ENCODE measurements at regions not wholly inside any gene's neighbourhood (a gene's known extent, or its start where the extent isn't known, plus 50 kb on each side); places are given as distances from the start of the nearest gene placed in this dataset.

GRCh38 chr1:108064255-108064654 is 99.3 kb upstream of the VAV3 start:
- H3K27ac ChIP-seq (ENCODE audit: low read length, poor library complexity, severe bottlenecking), result no peak overlapping the region
- H2BK12ac ChIP-seq (ENCODE audit: low read length in 2 of 2), result no peak overlapping the region
- no peak overlapping the region for H3K4ac ChIP-seq (ENCODE audit: low read depth in 1 of 2, low read length in 2 of 2)
- H3K4me2 ChIP-seq (ENCODE audit: low read length, poor library complexity, severe bottlenecking), result no peak overlapping the region
- H3K79me1 ChIP-seq (replicated peaks; ENCODE audit: low read length, poor library complexity, severe bottlenecking), result no peaks in the 10 kb centered on the region
- H2AFZ ChIP-seq (ENCODE audit: low read depth, low read length), result no peak overlapping the region
- no CpG with 5 or more reads among the region's 1 CpG for WGBS
- no peak overlapping the region for H2BK120ac ChIP-seq (ENCODE audit: low read depth, low read length)
- H4K8ac ChIP-seq (ENCODE audit: low read length), result no peak overlapping the region
- H3K27me3 ChIP-seq (ENCODE audit: control insufficient read depth in 1 of 2, insufficient read depth in 1 of 2, low read length in 2 of 2), result no peaks in the 10 kb centered on the region
- no peak overlapping the region for H3K18ac ChIP-seq (ENCODE audit: low read depth in 1 of 2, low read length in 2 of 2)
- no peak overlapping the region for H4K91ac ChIP-seq (ENCODE audit: low read length)
- no peak overlapping the region for H2BK15ac ChIP-seq (ENCODE audit: low read depth, poor library complexity, severe bottlenecking)
- no peak overlapping the region for H3K23ac ChIP-seq (ENCODE audit: low read length in 2 of 2)
- no peak for DNase-seq
- H3K9ac ChIP-seq (ENCODE audit: low read length), result no peak overlapping the region
- no peaks in the 10 kb centered on the region for H3K36me3 ChIP-seq (ENCODE audit: control insufficient read depth in 1 of 2, insufficient read depth in 2 of 2, low read depth in 1 of 2, low read length in 2 of 2)
- no peak overlapping the region for H3K14ac ChIP-seq (ENCODE audit: low read length in 2 of 2)
- no peak overlapping the region for H2AK5ac ChIP-seq (ENCODE audit: low read length, severe bottlenecking)
- no peak overlapping the region for H3K4me3 ChIP-seq (ENCODE audit: insufficient read depth in 1 of 2, low read depth in 1 of 2, low read length in 2 of 2)
- no peaks in the 10 kb centered on the region for H3K4me1 ChIP-seq (ENCODE audit: control insufficient read depth, insufficient read depth, low read depth, low read length)
- no peak overlapping the region for H2BK5ac ChIP-seq (ENCODE audit: low read depth, low read length, poor library complexity, severe bottlenecking)
- H3K9me3 ChIP-seq (ENCODE audit: control insufficient read depth, low read length), result no peaks in the 10 kb centered on the region

GRCh38 chr1:108063703-108064102 is 98.7 kb upstream of the VAV3 start:
- Histone ChIP-seq H2BK120ac (ENCODE audit: low read depth, low read length) (no peak overlapping the region), H3K4me1 (ENCODE audit: control insufficient read depth, insufficient read depth, low read depth, low read length) (no peaks in the 10 kb centered on the region), H3K9ac (ENCODE audit: low read length) (no peak overlapping the region), H2AFZ (ENCODE audit: low read depth, low read length) (no peak overlapping the region), H3K27me3 (ENCODE audit: control insufficient read depth in 1 of 2, insufficient read depth in 1 of 2, low read length in 2 of 2) (no peaks in the 10 kb centered on the region), H4K91ac (ENCODE audit: low read length) (no peak overlapping the region), H2BK5ac (ENCODE audit: low read depth, low read length, poor library complexity, severe bottlenecking) (no peak overlapping the region), H3K14ac (ENCODE audit: low read length in 2 of 2) (no peak overlapping the region), H4K8ac (ENCODE audit: low read length) (no peak overlapping the region), H3K23ac (ENCODE audit: low read length in 2 of 2) (no peak overlapping the region), H3K18ac (ENCODE audit: low read depth in 1 of 2, low read length in 2 of 2) (no peak overlapping the region), H3K4me3 (ENCODE audit: insufficient read depth in 1 of 2, low read depth in 1 of 2, low read length in 2 of 2) (no peak overlapping the region), H3K36me3 (ENCODE audit: control insufficient read depth in 1 of 2, insufficient read depth in 2 of 2, low read depth in 1 of 2, low read length in 2 of 2) (no peaks in the 10 kb centered on the region), H3K79me1 (replicated peaks; ENCODE audit: low read length, poor library complexity, severe bottlenecking) (no peaks in the 10 kb centered on the region), H3K4ac (ENCODE audit: low read depth in 1 of 2, low read length in 2 of 2) (no peak overlapping the region), H2BK15ac (ENCODE audit: low read depth, poor library complexity, severe bottlenecking) (no peak overlapping the region), H2BK12ac (ENCODE audit: low read length in 2 of 2) (no peak overlapping the region), H3K9me3 (ENCODE audit: control insufficient read depth, low read length) (no peaks in the 10 kb centered on the region), H3K4me2 (ENCODE audit: low read length, poor library complexity, severe bottlenecking) (no peak overlapping the region), H2AK5ac (ENCODE audit: low read length, severe bottlenecking) (no peak overlapping the region), H3K27ac (ENCODE audit: low read length, poor library complexity, severe bottlenecking) (no peak overlapping the region)
- 100% methylated on average over 1 of the region's 1 CpG for WGBS
- DNase-seq, result no peak

- DNase-seq, result no peak
- no peak overlapping the region for H3K27ac ChIP-seq (ENCODE audit: low read length, poor library complexity, severe bottlenecking)
- H3K4me2 ChIP-seq (ENCODE audit: low read length, poor library complexity, severe bottlenecking), result no peak overlapping the region
- H3K23ac ChIP-seq (ENCODE audit: low read length in 2 of 2), result no peak overlapping the region
- no peaks in the 10 kb centered on the region for H3K27me3 ChIP-seq (ENCODE audit: control insufficient read depth in 1 of 2, insufficient read depth in 1 of 2, low read length in 2 of 2)
- no peak overlapping the region for H2BK120ac ChIP-seq (ENCODE audit: low read depth, low read length)
- no peak overlapping the region for H3K4me3 ChIP-seq (ENCODE audit: insufficient read depth in 1 of 2, low read depth in 1 of 2, low read length in 2 of 2)
- no peak overlapping the region for H3K18ac ChIP-seq (ENCODE audit: low read depth in 1 of 2, low read length in 2 of 2)
- no peak overlapping the region for H3K9ac ChIP-seq (ENCODE audit: low read length)
- no peak overlapping the region for H2AK5ac ChIP-seq (ENCODE audit: low read length, severe bottlenecking)
- no peaks in the 10 kb centered on the region for H3K9me3 ChIP-seq (ENCODE audit: control insufficient read depth, low read length)
- no peak overlapping the region for H3K4ac ChIP-seq (ENCODE audit: low read depth in 1 of 2, low read length in 2 of 2)
- H4K91ac ChIP-seq (ENCODE audit: low read length), result no peak overlapping the region
- H4K8ac ChIP-seq (ENCODE audit: low read length), result no peak overlapping the region
- no peak overlapping the region for H2AFZ ChIP-seq (ENCODE audit: low read depth, low read length)
- H3K79me1 ChIP-seq (replicated peaks; ENCODE audit: low read length, poor library complexity, severe bottlenecking), result no peaks in the 10 kb centered on the region
- H2BK5ac ChIP-seq (ENCODE audit: low read depth, low read length, poor library complexity, severe bottlenecking), result no peak overlapping the region
- no peaks in the 10 kb centered on the region for H3K4me1 ChIP-seq (ENCODE audit: control insufficient read depth, insufficient read depth, low read depth, low read length)
- no peak overlapping the region for H2BK12ac ChIP-seq (ENCODE audit: low read length in 2 of 2)
- H3K36me3 ChIP-seq (ENCODE audit: control insufficient read depth in 1 of 2, insufficient read depth in 2 of 2, low read depth in 1 of 2, low read length in 2 of 2), result no peaks in the 10 kb centered on the region
- no CpG with 5 or more reads among the region's 2 CpGs for WGBS
- H3K14ac ChIP-seq (ENCODE audit: low read length in 2 of 2), result no peak overlapping the region
- no peak overlapping the region for H2BK15ac ChIP-seq (ENCODE audit: low read depth, poor library complexity, severe bottlenecking)
These were observed 95.0 kb upstream of the VAV3 start for GRCh38 chr1:108059945-108060344.

GRCh38 chr1:108057541-108057940 is 92.6 kb upstream of the VAV3 start:
- H3K4me1 ChIP-seq (ENCODE audit: control insufficient read depth, insufficient read depth, low read depth, low read length), result peaks cover under 1% of the 10 kb centered on the region
- no peaks in the 10 kb centered on the region for H3K36me3 ChIP-seq (ENCODE audit: control insufficient read depth in 1 of 2, insufficient read depth in 2 of 2, low read depth in 1 of 2, low read length in 2 of 2)
- no peak overlapping the region for H3K14ac ChIP-seq (ENCODE audit: low read length in 2 of 2)
- H4K91ac ChIP-seq (ENCODE audit: low read length), result no peak overlapping the region
- no peaks in the 10 kb centered on the region for H3K27me3 ChIP-seq (ENCODE audit: control insufficient read depth in 1 of 2, insufficient read depth in 1 of 2, low read length in 2 of 2)
- no peak overlapping the region for H2AK5ac ChIP-seq (ENCODE audit: low read length, severe bottlenecking)
- H3K4ac ChIP-seq (ENCODE audit: low read depth in 1 of 2, low read length in 2 of 2), result no peak overlapping the region
- no peaks in the 10 kb centered on the region for H3K9me3 ChIP-seq (ENCODE audit: control insufficient read depth, low read length)
- 10% methylated on average over 1 of the region's 3 CpGs for WGBS
- H2BK12ac ChIP-seq (ENCODE audit: low read length in 2 of 2), result no peak overlapping the region
- DNase-seq, result peak; percentile 70
- no peak overlapping the region for H3K4me3 ChIP-seq (ENCODE audit: insufficient read depth in 1 of 2, low read depth in 1 of 2, low read length in 2 of 2)
- H2AFZ ChIP-seq (ENCODE audit: low read depth, low read length), result no peak overlapping the region
- no peak overlapping the region for H3K27ac ChIP-seq (ENCODE audit: low read length, poor library complexity, severe bottlenecking)
- no peaks in the 10 kb centered on the region for H3K79me1 ChIP-seq (replicated peaks; ENCODE audit: low read length, poor library complexity, severe bottlenecking)
- H2BK5ac ChIP-seq (ENCODE audit: low read depth, low read length, poor library complexity, severe bottlenecking), result no peak overlapping the region
- no peak overlapping the region for H3K9ac ChIP-seq (ENCODE audit: low read length)
- H2BK120ac ChIP-seq (ENCODE audit: low read depth, low read length), result no peak overlapping the region
- H4K8ac ChIP-seq (ENCODE audit: low read length), result no peak overlapping the region
- no peak overlapping the region for H2BK15ac ChIP-seq (ENCODE audit: low read depth, poor library complexity, severe bottlenecking)
- no peak overlapping the region for H3K23ac ChIP-seq (ENCODE audit: low read length in 2 of 2)
- no peak overlapping the region for H3K4me2 ChIP-seq (ENCODE audit: low read length, poor library complexity, severe bottlenecking)
- peak overlapping the region in 1 of 2 experiments; percentile 21 for H3K18ac ChIP-seq (ENCODE audit: low read depth in 1 of 2, low read length in 2 of 2)
